ENCODE measurements at regions not wholly inside any gene's neighbourhood (a gene's known extent, or its start where the extent isn't known, plus 50 kb on each side); places are given as distances from the start of the nearest gene placed in this dataset.
A peak's percentile ranks its signal among the peaks of the same experiment; 100 is the strongest.

DNA sequence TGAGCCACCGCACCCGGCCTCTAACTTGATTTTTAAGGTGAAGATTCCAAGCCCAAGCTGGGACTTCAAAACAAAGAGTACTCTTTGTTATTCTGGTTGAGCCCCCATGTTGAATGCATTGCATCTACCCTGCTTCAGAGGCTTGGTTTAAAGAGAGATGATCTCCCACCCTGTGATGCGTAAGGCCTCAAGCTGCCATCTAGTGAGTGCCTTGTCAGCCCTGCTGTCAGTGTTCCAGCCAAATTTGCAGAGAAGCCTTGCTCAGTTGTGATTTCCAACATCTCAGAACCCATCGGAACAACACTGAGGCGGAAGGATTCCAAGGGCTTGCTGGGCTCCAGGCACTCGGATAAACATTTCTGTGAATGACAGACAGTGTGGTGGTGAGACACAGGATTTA is 210.7 kb upstream of the RGMA start:
- Mint-ChIP-seq H3K36me3 (no peaks in the 10 kb centered on the region), H3K27me3 (no peaks in the 10 kb centered on the region), H3K4me3 (no peak overlapping the region), H3K4me1 (no peaks in the 10 kb centered on the region), H3K27ac (no peak overlapping the region), H3K9me3 (no peaks in the 10 kb centered on the region)
- DNase-seq (no peak), ATAC-seq (replicated peaks) (no peak)

DNA sequence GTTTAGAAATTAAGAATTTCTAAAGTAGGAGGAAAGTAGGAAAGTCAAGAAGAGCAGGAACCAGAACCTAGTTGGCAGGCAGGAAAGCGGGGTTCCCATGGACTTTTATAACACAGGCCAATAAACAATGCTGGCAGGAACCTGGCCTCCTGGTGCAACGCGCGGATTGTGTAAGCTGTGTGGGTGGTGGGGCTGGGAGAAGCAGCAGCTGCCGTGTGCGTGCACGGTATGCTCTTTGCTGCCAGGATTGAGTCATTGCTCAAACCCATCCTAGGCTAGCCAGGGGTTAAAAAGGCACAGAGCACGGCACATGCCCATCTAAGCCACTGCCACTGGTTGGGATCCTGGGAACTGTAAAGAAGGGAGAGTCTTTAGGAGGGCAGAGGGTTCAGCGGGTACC is 209.9 kb upstream of the RGMA start:
- H3K27me3 Mint-ChIP-seq: no peaks in the 10 kb centered on the region
- DNase-seq (no peak), ATAC-seq (replicated peaks) (no peak)
- H3K4me3 Mint-ChIP-seq: no peak overlapping the region
- H3K4me1 Mint-ChIP-seq: no peaks in the 10 kb centered on the region
- no peaks in the 10 kb centered on the region for H3K36me3 Mint-ChIP-seq
- no peaks in the 10 kb centered on the region for H3K9me3 Mint-ChIP-seq
- H3K27ac Mint-ChIP-seq: no peak overlapping the region

DNA sequence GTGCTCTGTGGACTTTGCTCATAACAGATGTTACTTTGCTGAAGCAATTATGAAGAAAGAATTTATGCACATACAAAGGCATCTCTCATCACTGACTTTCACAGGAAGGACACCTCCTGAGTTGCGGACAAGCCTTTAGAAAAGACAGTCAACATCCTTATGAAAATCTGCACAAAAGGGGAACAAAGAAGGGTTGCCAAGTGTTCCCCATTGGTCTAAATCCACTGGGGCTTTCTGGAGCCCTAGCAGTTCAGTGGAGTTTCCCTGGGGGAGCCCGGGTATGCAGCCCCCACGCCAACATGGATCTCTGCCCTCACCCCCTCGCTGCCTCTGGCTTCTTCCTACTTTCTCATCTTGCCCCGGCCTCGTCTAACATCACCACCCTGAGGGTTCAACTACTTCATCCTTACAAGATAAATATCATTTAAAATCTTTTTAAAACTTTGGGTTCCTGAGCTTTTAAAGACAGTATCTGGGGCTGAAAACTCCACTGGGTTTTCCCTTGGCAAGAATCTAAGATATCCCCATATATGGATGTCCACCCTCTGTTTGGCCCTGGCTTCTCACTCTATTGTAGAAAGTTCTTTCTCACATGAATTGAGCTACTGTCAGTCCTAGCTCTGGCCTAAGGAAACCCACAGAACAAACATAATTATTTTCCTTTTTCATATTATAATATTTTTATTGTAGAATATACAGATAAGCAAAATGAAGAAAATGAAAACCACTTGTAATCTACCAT is 207.9 kb upstream of the RGMA start:
- no peaks in the 10 kb centered on the region for H3K27me3 Mint-ChIP-seq
- peak in 1 of 2 donors; percentile 56 for ATAC-seq (replicated peaks)
- H3K36me3 Mint-ChIP-seq: no peaks in the 10 kb centered on the region
- no peaks in the 10 kb centered on the region for H3K9me3 Mint-ChIP-seq
- peak; percentile 1 for DNase-seq
- no peak overlapping the region for H3K4me3 Mint-ChIP-seq
- H3K4me1 Mint-ChIP-seq: no peaks in the 10 kb centered on the region
- no peak overlapping the region for H3K27ac Mint-ChIP-seq

DNA sequence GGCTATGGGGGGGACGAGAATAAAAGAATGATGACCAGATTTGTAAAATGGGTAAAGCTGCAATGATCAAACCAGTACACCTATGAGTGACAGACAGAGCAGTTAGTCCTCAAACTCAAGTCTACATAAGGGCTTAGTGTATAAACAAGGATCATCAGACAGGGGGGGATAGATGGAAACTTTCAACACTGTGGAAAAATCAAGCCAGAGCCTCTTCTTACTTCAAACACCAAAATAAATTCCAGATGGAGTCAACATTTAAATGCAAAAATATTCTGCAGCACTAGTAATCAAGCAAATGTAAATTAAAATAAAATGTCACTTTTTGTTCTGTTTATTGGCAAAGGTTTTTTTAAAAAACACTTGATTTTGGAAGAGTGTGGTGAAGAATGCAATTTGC is 205.9 kb upstream of the RGMA start:
- Mint-ChIP-seq H3K4me1 (no peaks in the 10 kb centered on the region), H3K27ac (no peak overlapping the region), H3K4me3 (no peak overlapping the region), H3K27me3 (no peaks in the 10 kb centered on the region), H3K36me3 (no peaks in the 10 kb centered on the region), H3K9me3 (no peaks in the 10 kb centered on the region)
- no peak for DNase-seq
- no peak for ATAC-seq (replicated peaks)

DNA sequence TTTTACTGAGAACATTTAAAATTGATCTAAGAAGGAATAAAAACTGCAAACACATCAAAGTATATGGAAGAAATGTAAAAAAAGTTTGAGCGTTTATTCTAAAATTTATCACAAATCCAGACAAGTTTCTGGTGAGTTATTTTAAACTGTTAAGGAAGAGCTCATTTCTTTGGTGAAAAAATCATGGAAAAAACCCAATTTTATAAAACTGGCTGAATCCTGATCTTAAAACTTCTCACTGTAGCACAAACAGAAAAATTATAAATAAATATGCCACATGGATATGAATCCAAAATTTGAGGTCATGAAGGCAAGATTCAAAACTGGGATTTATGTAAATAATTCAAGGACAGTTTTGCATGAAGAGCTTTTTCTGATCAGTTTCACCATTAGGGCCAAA is 205.1 kb upstream of the RGMA start:
- Mint-ChIP-seq H3K27me3 (no peaks in the 10 kb centered on the region), H3K27ac (no peak overlapping the region), H3K36me3 (no peaks in the 10 kb centered on the region), H3K4me3 (no peak overlapping the region), H3K4me1 (no peaks in the 10 kb centered on the region), H3K9me3 (no peaks in the 10 kb centered on the region)
- ATAC-seq (replicated peaks): no peak
- no peak for DNase-seq

DNA sequence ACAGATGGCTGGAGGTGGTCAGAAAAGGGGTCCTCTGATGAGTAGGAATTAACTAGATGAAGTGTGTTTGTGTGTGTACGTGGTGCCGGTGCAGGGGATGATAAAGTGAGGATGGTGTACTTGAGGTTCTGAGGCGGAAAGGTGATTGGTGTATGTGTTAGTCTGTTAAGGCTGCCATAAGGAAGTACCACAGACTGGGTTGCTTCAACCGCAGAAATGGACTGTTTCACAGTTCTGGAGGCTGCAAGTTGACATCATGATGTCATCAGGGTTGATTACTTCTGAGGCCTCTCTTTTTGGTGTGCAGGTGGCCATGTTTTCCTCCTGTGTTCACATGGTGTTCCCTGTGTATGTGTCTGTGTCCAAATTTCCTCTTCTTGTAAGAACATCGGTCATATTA is 202.4 kb upstream of the RGMA start:
- H3K4me1 Mint-ChIP-seq: no peaks in the 10 kb centered on the region
- no peak overlapping the region for H3K27ac Mint-ChIP-seq
- no peaks in the 10 kb centered on the region for H3K27me3 Mint-ChIP-seq
- no peaks in the 10 kb centered on the region for H3K36me3 Mint-ChIP-seq
- DNase-seq (no peak), ATAC-seq (replicated peaks) (no peak)
- H3K9me3 Mint-ChIP-seq: no peaks in the 10 kb centered on the region
- no peak overlapping the region for H3K4me3 Mint-ChIP-seq

DNA sequence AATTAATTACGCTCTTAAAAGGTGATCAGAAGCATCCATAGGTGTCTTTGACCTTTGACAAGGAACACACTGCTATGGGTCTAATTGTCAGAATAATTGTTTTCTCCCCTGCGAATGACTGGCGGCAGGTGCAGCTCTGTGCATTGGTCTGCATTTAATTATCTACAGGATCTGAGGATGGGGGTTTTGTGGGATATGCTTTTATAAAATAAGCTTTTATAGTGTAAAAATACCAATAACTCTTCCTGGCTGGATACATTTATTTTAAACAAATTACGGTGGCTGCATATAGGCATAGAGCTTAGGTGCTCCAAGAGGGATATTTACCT is 201.6 kb upstream of the RGMA start:
- no peak overlapping the region for H3K27ac Mint-ChIP-seq
- DNase-seq: no peak

DNA sequence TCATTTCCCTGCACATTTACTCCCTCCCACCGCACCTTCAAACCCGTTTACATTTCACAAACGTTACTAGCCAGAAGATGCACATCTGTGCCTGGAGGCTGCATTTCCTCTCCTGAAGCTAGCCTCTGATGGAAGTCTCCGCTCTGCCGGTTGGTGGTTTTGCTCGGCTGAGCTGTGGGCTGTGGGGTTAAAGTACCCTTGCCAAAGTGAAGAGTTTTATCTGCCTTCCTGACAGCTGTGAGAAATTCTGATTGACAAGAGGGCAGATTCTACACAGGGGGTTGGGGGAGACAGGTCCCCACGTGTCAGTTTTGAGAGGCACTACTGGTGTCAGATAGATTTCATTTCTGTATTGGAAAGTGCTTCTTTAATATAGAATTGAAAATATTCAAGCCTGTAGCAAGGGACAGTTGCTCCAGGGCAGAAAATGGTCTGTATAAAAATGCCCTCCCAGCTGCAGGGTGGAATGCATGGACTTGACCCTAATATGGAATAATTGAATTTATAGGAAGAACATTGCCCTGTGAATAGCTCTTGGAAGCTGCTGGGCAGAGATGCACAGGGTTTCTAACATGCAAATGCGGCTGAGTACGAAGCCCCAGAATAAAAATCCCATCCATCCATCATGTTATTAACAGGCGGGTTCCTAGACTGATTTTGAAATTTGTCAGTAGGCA is 201.1 kb upstream of the RGMA start:
- H3K36me3 Mint-ChIP-seq: no peaks in the 10 kb centered on the region
- H3K27me3 Mint-ChIP-seq: no peaks in the 10 kb centered on the region
- H3K4me3 Mint-ChIP-seq: no peak overlapping the region
- H3K4me1 Mint-ChIP-seq: no peaks in the 10 kb centered on the region
- ATAC-seq (replicated peaks) (no peak), DNase-seq (no peak)
- H3K9me3 Mint-ChIP-seq: no peaks in the 10 kb centered on the region
- no peak overlapping the region for H3K27ac Mint-ChIP-seq

More for the DNA sequence above, 201.6 kb upstream of the RGMA start:
- no peak for ATAC-seq (replicated peaks)
- Mint-ChIP-seq H3K4me3 (no peak overlapping the region), H3K4me1 (no peaks in the 10 kb centered on the region), H3K9me3 (no peaks in the 10 kb centered on the region), H3K36me3 (no peaks in the 10 kb centered on the region), H3K27me3 (no peaks in the 10 kb centered on the region)

DNA sequence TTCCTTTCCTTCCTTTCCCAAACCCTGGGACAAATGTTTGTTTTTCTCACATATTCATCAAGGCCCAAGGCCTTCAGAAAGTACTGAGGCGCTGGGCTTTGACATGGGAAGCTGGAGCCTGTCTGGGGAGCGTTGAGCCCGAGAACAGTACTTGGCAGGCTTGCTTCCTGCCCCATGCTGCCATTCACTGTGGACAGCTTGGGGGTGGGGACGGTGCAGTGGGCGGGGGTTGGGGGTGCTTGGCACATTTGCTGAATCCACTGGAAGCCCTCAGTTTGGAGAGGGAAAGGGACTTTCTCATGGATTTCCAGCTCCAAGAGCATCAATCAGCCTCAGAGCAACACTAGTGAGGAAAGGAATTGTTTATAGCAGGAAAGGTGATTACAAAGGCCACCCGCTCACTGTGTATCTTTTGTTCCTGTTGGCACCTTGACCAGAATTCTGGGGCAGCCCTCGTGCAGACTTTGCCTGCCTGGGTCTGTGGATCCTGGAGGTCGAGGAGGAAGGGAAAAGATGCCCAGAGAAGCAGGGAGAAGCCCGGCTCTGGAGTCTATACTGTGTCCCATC is 199.8 kb upstream of the RGMA start:
- no peaks in the 10 kb centered on the region for H3K36me3 Mint-ChIP-seq
- no peak overlapping the region for H3K4me3 Mint-ChIP-seq
- H3K9me3 Mint-ChIP-seq: no peaks in the 10 kb centered on the region
- H3K27me3 Mint-ChIP-seq: peaks cover 0 to 3% of the 10 kb centered on the region in 2 donors
- H3K4me1 Mint-ChIP-seq: no peaks in the 10 kb centered on the region
- DNase-seq (no peak), ATAC-seq (replicated peaks) (no peak)
- no peak overlapping the region for H3K27ac Mint-ChIP-seq

DNA sequence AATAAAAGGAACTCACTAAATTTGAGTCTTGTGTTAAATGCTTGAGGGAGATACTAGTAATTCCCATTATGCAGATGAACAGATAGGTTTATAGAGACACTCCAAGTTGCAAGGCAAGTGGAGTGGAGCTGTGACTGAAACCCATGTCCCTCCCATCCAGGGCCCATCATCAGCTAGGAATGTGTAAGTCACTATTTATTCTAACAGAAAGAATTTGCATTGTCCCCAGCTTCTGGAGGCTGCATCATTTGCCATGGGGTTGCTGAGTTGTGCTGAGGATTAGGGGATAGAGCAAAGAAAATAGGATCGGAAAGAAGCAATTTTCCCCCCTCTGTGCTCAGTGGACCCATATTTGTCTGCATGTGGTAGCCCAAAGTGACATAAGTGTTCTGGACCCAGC is 197.4 kb upstream of the RGMA start:
- H3K9me3 Mint-ChIP-seq: no peaks in the 10 kb centered on the region

DNA sequence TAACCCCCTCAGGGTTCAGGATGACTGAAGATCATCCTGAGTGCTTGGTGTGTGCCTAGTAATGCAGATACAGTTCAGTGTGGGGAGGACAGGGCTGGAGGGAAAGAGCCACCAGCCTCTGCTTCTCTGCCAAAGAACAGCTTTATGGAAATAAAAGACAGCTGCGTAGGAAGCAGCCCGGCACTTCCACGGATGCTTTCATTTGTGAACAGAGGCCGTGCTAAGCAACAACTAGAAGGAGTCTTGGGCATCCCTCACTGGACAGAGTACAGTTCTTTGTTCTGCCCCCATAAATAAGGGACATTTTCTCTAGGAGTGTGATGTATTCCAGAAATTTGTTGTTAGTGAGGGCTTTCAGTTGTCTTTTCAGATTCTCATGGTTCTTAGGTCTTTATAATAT is 194.8 kb upstream of the RGMA start:
- no peak overlapping the region for H3K27ac Mint-ChIP-seq
- no peaks in the 10 kb centered on the region for H3K4me1 Mint-ChIP-seq
- peaks cover 3 to 11% of the 10 kb centered on the region in 2 donors for H3K27me3 Mint-ChIP-seq
- H3K4me3 Mint-ChIP-seq: no peak overlapping the region
- ATAC-seq (replicated peaks) (no peak), DNase-seq (no peak)
- H3K9me3 Mint-ChIP-seq: no peaks in the 10 kb centered on the region
- no peaks in the 10 kb centered on the region for H3K36me3 Mint-ChIP-seq

More for the DNA sequence above, 197.4 kb upstream of the RGMA start:
- DNase-seq: no peak
- no peak for ATAC-seq (replicated peaks)
- no peak overlapping the region for H3K4me3 Mint-ChIP-seq
- H3K27ac Mint-ChIP-seq: no peak overlapping the region
- H3K27me3 Mint-ChIP-seq: peaks cover 0 to 3% of the 10 kb centered on the region in 2 donors
- H3K4me1 Mint-ChIP-seq: no peaks in the 10 kb centered on the region
- no peaks in the 10 kb centered on the region for H3K36me3 Mint-ChIP-seq

DNA sequence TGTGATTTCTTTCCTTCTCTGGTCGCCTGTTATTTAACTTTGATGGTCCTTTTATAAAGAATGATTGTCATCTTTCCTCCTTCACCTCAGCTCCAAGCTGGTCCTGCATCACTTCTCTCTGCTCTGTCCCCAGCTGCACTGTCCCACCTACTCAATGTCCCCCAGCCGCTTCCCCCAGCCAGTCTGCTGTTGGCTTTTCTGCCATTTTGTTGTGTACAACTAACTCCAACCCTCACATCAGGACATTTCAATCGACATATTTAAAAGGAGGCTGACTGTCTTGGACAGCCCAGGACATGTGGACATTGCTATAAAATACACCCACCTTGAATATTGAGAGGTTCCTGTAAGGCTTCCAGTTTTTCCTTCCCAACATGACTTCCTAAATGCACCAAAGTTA is 193.8 kb upstream of the RGMA start:
- H3K36me3 Mint-ChIP-seq: no peaks in the 10 kb centered on the region
- no peaks in the 10 kb centered on the region for H3K9me3 Mint-ChIP-seq
- ATAC-seq (replicated peaks) (no peak), DNase-seq (no peak)
- H3K27ac Mint-ChIP-seq: no peak overlapping the region
- no peak overlapping the region for H3K4me3 Mint-ChIP-seq
- H3K27me3 Mint-ChIP-seq: peaks cover 3 to 11% of the 10 kb centered on the region in 2 donors
- H3K4me1 Mint-ChIP-seq: no peaks in the 10 kb centered on the region

DNA sequence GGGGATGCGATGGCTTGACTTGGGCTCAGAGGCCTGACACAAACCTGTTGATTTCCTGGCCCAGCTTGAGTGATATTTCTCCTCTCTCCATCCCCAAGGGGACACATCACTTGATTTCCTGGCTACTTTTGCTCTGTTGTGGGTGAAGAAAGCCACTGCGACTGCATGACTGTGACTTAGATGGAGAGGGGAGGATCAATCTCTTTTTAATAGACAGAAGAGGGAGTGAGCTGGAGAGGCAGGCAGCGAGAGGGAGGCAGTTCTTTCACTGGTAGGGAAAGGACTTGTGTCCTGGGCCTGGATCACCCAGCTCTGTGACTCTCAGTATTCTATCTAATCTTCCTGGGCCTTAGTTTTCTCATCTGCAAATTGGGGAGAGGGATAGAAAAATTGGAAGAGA is 189.8 kb upstream of the RGMA start:
- DNase-seq (no peak), ATAC-seq (replicated peaks) (no peak)
- Mint-ChIP-seq H3K27me3 (peaks cover 0 to 11% of the 10 kb centered on the region in 2 donors), H3K36me3 (no peaks in the 10 kb centered on the region), H3K27ac (no peak overlapping the region), H3K4me1 (no peaks in the 10 kb centered on the region), H3K4me3 (no peak overlapping the region), H3K9me3 (no peaks in the 10 kb centered on the region)

DNA sequence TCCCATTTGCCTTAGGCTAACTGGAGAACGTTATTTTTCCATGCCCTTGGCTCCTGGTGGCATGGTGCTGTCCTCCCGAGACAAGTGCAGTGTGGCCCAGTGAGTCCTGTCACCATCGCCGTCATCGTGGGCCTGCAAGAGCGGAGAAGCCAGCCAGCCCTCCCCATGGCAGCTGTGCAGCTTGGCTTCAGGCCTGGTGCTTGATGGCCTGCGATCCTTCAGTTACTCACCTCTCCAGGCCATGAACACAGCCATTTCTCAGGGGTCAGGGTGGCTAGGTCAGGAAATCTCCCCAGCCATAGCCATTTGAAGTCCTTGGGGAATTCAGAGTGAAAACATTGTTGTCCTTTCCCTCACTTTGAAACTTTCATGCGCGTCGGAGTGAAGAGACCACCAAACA is 189.0 kb upstream of the RGMA start:
- no peaks in the 10 kb centered on the region for H3K4me1 Mint-ChIP-seq
- ATAC-seq (replicated peaks): no peak
- H3K36me3 Mint-ChIP-seq: no peaks in the 10 kb centered on the region
- DNase-seq: no peak
- peaks cover 0 to 2% of the 10 kb centered on the region in 2 donors for H3K9me3 Mint-ChIP-seq
- H3K27ac Mint-ChIP-seq: no peak overlapping the region
- peaks cover 0 to 11% of the 10 kb centered on the region in 2 donors for H3K27me3 Mint-ChIP-seq
- H3K4me3 Mint-ChIP-seq: no peak overlapping the region

DNA sequence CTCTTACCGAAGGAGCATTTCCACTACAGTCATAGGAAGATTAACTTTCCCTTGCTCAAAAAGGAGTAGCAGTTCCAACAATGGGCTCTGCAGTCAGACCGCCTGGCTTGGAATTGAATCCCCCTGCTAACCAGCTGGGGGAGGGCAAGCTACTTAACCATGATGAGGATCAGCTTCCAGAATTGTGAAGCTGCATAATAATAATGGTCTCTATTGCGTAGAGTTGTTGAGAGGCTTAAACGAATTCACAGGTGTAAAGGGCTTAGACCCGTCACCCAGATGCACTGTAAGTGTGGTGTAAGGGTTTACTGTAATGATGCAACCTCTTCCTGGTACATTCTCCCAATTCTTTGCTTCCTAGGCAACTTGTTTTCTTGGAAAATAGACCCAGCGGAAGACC is 185.2 kb upstream of the RGMA start:
- H3K27me3 Mint-ChIP-seq: peaks cover 0 to under 1% of the 10 kb centered on the region in 2 donors
- no peaks in the 10 kb centered on the region for H3K36me3 Mint-ChIP-seq
- ATAC-seq (replicated peaks): no peak
- H3K4me3 Mint-ChIP-seq: no peak overlapping the region
- H3K27ac Mint-ChIP-seq: no peak overlapping the region
- peaks cover 5 to 17% of the 10 kb centered on the region in 2 donors for H3K9me3 Mint-ChIP-seq
- no peaks in the 10 kb centered on the region for H3K4me1 Mint-ChIP-seq
- DNase-seq: no peak

All from stimulated activated naive B cell treated with anti-CD40 and anti-IgM and Interleukin-4, amounts not matched to agents 10 μg/mL and 1 μg/mL and 100 μg/mL, for 72 hours (primary cell).